ENCODE measurements at regions not wholly inside any gene's neighbourhood (a gene's known extent, or its start where the extent isn't known, plus 50 kb on each side); places are given as distances from the start of the nearest gene placed in this dataset.
"Not testable (repeated sequence)": the region's sequence is repeated elsewhere in the genome, so short reads cannot be mapped to it uniquely, and the experiment has no call there.

DNA sequence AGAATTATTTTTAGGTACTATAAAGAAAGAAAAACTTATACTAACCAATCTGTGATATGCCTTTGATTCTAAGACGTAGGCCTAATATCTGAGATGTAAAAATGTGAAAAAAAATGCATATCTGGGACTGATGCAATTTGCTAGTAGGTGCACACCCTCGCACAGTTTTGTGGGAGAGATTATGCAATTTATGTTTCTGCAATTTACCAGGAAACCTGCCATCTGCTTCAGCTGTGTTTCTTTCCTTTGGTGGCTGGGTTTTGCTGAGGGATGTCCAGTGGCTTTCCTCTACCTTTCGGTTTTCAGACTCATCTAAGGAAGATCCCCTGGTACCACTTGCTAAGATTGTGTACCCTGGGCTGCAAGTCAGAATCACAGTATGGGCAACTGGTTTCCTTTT lies 186.9 kb downstream of the ZFP64 start:
- DNase-seq: no peak

DNA sequence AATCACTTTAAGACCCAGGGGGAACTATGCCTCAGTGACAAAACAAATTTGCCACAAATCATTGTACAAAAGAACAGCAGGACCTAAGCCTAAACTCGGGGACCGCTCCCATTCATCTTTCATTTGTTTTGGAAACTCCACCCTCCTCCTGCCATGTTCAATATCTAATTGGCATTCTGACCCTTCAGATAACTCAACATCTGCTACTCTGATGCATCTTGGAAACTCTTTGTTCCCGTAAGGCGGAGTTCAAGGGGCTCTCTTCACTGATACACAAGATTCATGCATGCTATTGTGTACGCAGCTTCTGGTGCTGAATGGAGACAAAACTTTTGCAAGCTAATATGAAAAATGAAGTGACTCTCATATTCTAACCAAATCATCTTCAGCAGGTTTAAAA lies 187.6 kb downstream of the ZFP64 start:
- DNase-seq: no peak

DNA sequence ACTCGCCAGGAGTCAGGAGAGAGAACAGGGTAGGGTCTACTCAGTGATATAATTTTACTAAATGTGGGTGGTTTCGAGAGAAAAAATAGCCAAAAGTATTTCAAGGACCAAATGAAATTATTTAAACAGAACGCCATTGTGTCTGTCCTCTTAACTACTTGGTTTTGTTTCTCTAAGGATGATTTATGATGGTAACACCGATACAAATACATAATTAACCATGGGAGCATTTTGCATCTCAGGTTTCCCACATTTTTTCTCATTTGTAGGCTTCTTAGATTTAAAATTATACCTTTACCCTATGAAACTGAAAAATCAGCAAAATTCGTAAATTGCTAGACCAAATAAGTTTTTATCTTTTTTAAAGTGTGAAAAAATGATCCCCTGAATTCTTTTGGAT lies 188.2 kb downstream of the ZFP64 start:
- no peak for DNase-seq

DNA sequence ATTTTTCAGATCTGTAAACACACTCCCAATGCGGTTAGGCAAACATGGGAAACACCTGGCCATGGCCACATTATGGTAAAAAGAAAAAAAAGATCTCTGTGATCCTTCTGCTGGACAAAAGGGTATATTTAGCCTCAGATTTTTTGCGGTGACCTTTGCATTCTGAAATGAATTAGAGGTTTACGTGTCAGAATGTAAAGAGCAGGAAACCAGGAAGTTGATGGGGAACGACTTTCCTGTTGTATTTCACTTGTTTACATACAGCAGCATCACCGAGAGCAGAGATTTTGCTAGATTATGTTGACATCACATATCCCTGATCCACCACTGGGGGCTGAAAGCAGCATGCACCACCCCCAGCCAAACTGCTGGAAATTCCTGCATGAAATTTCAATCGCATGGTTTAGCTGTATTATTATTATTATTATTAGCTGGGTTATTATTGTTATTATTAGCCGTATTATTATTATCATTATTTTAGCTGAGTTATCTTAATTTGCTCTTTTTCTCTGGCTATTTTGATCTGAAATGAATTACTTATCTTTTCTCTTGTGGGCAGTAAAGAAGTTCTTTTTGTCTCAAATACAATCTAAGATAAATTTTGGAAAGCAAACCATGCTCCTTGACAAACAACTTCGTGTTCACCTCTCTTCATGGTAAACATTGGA lies 189.4 kb downstream of the ZFP64 start:
- DNase-seq: no peak

DNA sequence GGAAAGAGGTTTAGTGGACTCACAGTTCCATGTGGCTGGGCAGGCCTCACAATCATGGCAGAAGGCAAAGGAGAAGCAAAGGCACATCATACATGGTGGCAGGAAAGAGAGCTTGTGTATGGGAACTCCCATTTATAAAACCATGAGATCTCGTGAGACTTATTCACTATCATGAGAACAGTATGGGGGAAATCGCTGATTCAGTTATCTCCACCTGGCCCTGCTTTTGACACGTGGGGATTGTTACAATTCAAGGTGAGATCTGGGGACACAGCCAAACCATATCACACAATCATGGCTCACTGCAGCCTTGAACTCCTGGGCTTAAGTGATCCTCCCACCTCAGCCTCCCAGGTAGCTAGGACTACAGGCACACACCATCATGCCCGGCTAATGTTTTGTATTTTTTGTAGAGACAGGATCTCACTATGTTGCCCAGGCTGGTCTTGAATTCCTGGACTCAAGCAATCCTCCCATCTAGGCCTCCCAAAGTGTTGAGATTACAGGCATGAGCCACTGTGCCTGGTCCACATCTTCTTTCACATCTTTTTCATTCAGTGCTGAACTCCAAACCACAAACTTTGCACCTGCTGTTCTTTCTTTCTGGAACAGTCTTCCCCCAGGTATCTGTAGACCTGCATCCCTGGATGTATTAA lies 194.2 kb downstream of the ZFP64 start:
- DNase-seq: not testable (repeated sequence)

DNA sequence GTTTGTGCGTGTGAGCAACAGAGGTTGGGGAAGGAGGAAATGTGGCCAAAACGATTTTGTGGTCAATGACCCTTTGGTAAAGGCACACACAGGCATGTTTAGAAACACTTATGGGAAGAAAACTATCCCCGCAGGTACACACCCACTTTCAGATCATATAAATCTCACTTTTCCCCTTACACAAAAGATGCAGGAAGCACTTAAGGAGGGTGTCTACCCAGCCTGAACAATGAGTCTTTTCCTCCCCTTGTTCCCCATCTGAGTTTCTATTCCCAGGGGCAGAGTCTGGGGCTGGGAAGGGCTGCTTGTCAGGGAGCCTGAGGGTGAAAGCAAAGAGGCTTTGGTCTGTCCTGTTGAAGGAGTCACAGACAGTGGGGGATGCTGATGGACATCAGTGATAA lies 193.2 kb upstream of the SALL4 start:
- no peak for DNase-seq

DNA sequence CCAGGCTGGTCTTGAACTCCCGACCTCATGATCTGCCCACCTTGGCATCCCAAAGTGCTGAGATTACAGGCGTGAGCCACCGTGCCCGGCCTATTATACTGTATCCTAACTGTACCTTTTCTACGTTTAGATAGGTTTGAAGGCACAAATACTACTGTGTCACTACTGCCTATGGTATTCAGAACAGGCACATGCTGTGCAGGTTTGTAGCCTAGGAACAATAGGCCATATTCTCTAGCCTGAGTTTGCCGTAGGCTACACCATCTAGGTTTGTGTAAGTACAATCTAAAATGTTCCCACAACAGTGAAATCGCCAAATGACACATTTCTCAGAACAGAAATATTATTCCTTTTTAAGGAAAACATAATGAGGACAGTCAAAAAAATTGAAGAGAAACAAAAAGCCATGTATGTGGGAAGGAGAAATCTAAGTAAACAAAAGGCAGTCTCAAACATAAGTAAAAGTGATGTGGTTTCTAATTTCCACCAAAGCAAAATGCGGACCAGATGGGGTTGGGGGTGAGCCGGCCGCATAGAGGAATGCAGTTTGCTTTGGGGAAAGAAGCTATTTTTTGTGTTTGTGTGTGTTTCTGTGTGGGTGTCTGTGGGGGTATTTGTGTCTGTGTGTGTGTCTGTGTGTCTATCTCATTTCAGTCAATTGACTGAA lies 192.6 kb upstream of the SALL4 start:
- no peak for DNase-seq

DNA sequence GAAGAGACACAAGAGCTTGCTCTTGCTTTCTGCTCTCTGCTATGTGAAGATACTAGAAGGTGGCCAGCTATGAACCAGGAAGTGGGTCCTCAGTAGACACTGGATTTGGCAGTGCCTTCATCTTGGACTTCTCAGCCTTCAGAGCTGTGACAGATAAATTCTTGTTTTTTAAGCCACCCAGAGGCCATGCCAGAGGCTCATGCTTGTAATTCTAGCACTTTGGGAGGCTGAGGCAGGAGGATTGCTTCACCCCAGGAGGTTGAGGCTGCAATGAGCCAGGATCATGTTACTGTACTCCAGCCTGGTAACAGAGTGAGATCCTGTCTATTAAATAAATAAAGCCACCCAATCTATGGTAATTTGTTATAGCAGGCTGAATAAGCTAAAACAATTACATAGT lies 185.5 kb upstream of the SALL4 start:
- no peak for DNase-seq

DNA sequence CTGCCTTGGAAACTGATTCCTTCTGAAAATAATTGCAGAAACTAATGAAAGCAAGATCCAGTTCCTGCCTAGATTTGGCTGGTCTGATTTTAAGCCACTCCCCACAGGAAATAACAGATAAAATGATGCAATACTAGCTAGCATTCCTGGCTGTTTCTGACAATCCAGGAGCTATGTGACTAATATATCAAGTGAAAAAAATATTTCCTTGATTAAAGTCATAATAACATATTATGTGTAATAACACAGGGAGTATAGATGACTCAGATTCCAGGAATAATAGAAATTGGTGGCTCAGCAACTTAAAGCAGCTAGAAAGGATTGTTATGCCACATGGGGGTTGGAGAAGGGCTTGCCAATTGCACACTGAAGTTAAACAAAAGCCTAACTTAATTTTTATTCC lies 182.7 kb upstream of the SALL4 start:
- DNase-seq: no peak

DNA sequence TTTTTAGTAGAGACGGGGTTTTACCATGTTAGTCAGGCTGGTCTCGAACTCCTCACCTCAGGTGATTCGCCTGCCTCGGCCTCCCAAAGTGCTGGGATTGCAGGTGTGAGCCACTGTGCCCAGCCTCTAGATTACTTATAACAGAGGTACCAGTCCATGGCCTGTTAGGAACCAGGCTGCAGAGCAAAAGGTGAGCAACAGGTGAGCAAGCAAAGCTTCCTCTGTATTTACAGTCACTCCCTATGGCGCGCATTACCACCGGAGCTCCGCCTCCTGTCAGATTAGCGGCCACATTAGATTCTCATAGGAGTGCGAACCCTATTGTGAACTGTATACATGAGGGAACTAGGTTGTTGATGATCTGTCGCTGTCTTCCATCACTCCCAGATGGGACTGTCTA lies 178.0 kb upstream of the SALL4 start:
- no peak for DNase-seq

DNA sequence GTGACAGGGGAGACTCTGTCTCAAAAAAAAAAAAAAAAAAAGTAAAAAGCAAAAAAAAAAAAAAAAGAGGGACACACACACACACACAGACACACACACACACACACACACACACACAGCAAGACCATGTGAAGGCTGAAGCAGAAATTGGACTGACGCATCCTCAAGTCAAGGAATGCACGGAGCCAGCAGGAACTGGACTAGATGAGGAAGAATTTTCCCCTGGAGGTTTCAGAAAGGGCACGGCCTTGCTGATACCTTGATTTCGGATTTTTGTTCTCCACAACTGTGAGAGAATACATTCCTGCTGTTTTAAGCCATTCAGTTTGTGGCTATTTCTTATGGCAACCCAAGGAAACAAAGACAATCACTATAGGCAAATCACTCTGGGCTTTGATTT lies 176.9 kb upstream of the SALL4 start:
- no peak for DNase-seq

DNA sequence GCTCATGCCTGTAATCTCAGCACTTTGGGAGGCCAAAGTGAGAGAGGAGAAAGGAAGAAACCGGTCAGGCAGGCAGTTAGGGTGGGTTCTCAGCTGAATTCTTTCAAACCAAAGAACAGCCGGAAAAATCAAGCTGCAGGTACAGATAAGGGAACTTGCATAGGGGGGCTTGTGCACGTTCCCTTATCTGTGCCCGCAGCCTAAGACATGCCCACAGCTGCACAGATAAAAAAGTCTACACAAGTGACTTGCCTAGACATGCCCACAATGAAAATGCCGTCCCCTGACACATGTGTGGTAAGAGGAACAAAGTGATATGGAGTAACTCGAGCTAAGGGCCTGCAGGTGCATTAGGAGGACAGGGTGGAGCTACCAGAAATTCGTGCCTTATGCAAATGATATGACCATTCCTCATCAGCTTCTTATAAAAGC lies 175.8 kb upstream of the SALL4 start:
- no peak for DNase-seq

DNA sequence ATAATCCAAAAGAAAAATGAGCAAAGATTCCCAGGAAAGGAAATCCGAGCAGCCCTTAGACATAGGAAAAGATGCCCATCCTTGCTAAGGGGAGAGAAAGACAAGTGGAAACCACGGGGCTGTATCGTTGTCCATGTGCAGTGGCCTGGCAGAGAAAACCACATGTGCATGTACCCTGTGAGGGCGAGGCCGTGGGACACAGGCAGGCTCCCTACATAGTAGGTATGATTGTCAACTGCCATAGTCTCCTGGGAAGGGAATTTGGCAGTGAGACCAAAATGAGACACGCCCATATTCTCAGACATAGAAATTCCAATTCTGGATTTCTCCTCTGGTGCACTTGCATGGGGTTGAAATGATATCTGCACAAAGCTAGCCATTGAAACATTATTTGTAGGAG lies 169.7 kb upstream of the SALL4 start:
- no peak for DNase-seq

DNA sequence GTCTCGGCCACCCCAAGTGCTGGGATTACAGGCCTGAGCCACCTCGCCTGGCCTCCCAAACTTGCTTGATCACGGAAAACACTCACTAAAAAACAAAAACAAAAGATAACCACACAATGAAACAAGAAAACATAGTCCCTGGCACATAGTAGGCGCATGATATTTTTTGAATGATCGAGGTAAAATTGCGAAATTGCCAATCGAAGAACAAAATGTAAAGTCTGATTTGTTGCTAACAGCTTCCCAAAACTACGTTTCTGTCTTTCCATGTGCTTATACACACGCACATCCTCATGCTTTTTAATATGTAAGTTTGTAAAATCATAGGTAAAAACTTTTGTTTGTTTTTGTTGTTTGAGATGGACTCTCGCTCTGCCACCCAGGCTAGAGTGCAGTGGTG lies 168.5 kb upstream of the SALL4 start:
- DNase-seq: no peak

DNA sequence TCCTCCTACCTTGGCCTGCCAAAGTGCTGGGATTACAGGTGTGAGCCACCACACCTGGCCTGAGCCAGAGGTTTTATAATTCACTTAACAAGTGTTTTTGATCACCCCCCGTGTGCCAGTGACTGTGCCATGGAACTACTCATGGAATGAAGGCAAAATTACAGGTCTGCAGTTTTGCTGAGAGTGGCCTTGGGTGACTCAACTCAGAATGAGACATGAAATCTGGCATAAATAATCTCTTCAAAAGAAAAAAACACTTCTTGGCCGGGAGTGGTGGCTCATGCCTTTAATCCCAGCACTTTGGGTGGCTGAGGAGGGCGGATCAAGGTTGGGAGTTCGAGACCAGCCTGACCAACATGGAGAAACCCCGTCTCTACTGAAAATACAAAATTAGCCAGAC lies 166.9 kb upstream of the SALL4 start:
- DNase-seq: no peak

DNA sequence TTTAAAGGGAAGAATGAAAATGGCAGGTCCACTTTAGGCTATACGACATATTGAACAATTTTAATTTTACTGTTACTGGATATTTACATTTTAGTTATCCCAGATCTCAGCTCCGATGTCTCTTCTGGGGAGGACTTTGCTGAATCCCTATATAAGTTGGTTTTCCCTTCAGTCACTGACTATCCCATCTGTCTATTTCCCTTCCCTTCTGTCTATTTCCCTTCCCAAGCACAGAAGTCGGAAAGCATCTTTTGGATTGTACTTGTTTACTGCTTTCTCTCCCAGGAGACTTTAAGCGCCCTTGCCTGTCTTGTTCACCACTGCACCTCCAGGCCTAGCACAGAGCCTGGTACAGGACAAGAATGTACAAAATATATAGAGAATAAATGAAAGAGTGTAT lies 165.8 kb upstream of the SALL4 start:
- DNase-seq: no peak

DNA sequence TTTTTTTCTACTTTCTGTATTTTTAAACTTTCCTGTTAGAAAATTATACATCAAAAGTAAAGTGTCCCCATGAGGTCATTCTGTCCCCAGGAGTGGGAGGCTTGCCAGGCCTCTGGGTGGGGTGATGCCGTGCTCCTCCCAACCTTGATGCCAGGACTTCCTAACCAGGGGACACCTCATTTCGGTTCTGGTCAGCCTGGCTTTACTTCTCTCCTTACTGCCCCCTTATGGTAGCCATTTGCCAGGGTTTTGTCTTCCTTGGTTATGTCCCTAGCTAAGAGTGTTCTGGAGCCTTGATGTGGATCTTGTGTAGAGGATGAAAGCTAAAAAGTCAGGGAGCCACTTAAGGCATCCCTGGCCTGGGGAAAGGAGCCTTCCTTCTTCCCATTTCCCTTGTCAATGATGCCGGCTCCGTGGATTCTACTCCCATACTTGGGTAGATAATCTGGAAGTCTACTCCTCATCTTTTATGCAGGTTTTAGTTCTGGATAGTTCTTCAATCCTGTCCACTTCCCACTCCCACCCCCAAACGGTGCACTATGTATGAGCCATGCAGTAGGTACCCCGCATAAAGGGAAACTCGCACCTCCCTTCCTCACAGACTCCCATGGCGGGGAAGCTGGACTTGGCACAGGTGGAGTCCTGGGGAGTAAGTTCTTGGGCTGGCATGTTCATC lies 164.1 kb upstream of the SALL4 start:
- no peak for DNase-seq

DNA sequence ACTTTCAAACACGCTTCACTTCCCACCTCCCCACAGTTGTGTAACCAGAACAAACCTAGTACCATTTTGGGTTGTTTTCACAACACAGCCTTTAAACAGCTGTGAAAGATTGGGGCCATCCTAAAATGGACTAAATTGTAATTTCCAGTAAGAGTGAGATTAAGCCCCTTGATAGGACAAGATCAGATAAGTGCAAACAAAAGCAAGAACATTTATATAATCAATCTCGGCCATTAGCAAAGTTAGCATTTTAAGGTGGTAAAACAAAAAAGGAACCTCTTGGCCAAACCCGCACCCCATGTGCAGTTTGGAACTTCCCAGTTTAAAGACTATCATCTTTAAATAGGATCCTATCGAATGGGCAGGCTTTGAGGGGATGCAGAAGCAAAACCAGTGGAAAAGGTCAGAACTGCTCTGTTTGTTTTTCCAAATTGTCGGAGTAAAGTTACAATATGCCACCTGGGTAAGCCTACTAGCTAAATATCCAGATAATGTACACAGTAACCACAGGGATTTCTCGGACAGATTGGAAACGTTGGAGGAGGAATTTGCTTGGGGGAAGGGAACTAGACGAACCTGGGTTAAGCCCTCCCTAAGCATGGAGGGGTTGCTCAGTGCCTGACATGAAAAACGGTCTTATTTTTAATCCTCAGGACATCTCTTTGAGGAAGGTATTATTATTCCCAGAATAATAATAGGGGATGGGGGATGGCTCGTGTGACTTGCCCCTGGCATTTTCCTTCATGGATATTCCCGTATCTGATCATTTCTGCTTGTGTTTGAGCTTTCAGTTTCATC lies 159.8 kb upstream of the SALL4 start:
- no peak for DNase-seq

DNA sequence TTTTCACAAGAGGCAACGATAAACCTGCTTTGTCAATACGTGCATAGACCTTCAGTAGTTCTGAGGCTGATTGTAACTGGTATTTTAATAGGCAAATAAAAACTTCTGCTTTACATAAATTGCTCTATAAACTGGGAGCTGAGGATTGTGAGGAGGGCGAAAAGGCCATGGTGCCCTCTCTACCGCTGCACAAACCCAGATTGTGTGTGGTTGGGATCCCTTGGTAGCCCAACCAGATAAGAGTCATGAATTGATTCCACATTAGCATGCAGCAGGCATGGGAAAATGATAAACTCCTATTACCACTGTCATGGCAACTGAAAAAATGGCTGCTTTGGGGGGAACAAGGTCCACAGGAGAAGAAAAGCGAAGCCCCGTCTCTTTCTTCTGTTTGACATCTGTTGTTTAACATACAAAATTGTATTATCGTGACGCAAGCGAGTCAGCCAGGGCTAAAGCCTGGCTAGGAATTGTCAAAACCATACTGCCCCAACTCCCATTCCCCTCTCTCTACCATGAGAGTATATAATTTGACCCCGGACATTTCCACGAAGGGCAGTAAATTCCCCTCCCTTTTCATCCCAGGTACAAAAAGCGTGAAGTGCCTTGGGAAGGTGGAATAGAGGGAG lies 157.8 kb upstream of the SALL4 start:
- DNase-seq: no peak

DNA sequence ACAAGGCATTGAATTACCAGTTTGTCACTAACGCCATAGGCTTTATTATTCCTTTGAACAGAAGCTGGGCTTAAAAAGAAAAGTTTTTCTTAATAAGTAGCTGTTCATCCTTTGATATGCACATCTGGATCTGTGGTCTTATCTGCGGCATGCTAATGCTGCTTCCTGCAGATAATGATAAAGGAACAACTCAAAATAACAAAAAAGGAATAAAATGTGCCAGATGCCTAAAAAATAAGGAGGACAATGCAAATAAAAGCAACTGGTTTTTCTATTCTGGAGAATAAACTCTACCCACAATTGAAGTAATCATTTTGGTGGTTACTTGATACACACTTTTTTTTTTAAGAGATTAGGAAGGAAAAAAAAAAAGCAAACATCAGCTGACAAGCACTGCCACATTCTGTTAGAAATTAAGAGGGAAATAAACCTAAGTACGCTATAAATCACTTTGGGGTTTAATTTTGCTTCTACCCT lies 156.8 kb upstream of the SALL4 start:
- DNase-seq: no peak

DNA sequence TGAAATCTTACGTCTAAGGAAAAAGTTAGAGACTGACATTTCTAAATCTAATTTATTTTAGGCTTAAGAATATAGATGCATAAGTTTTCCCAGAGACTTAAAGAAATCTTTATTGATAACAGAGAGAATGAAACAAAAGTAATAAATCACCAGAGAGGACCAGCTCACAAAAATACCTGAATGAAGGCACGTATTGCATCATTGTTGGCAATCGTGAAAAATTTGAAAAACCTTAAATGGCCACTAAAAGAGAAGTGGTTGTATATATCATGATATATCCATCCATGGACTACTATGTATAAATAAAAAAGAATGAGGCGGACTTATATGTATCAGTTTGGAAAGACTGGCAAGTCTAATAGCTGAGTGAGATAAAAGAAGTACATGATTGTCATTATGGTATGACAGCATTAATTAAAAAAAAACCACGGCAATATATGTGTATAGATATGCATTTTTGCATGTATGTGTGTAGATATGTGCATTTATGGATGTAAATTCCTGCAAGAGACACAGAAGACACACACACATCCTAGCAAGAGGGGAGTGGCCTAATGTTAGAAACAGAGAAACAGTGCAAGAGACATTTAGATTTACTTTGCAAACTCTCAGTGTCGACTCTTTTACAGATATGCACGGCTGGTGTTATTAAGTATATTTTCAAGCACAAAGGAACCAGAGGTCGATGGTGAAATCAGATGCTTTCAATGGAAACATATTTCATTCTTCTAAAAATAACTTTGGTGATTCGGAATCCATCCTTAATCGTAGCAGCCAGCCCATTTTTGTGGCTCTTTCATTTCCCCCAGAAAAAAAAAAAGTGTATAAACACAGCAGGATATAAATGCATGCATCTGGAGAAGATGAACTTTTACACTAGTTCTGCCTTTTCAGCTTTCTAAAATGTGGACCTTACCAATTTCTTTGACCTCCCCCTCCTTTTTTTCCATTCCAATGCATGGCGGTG lies 156.1 kb upstream of the SALL4 start:
- DNase-seq: no peak

Data from CD4-positive, alpha-beta T cell treated with Interleukin-1 beta for 1 hour (primary cell).